GM23248 (cell line): ENCODE measurements at regions not wholly inside any gene's neighbourhood (a gene's known extent, or its start where the extent isn't known, plus 50 kb on each side); places are given as distances from the start of the nearest gene placed in this dataset.

Experiments used
- EZH2 ChIP-seq: fragments of 200-600 bp; sonication (generic); IDR thresholded peaks from 2 replicates; pipeline ENCODE4 v1.6.1; 2018; ENCODE audit warnings: antibody characterized with exemption, mild to moderate bottlenecking; ENCODE audit not compliant: insufficient read depth, poor library complexity, severe bottlenecking
- EZH2phosphoT487 ChIP-seq: fragments of 200-600 bp; sonication (generic); IDR thresholded peaks from 2 replicates; pipeline ENCODE4 v1.6.1; 2018; ENCODE audit warnings: antibody characterized with exemption, moderate library complexity, mild to moderate bottlenecking, low read depth; ENCODE audit not compliant: insufficient read depth

DNA sequence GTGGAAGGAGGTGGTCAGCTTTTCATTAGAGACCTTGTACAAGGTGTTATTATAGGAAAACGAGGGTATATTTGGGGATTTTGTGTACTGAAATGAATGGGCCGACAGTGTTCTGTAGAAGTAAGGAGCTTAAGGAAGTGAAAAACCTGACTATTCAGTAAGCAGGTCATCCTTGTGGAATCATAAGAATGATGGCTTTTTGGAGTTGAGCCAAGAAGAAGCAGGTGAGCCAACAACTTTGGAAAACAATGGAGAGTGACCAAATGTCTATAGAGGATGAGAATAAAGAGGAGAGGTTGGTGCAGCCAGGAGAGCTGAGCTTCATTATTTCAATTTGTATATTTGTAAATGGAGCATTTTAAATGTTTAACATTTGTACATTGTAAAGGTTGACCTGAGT lies 595.7 kb downstream of the CCSER2 start:
- TF ChIP-seq EZH2 (no peak), EZH2phosphoT487 (no peak)
